Psoas muscle (tissue), 7 donors: ENCODE measurements at regions not wholly inside any gene's neighbourhood (a gene's known extent, or its start where the extent isn't known, plus 50 kb on each side); places are given as distances from the start of the nearest gene placed in this dataset.

ENCODE experiments used
- ATAC-seq, 4 donors: fragments of 200-7000 bp; cut with Tn5 transposase; one replicate each; pipeline ENCODE4 v1.9.1; 2020; ENCODE audit warnings: moderate library complexity in 3 of 4, mild to moderate bottlenecking in 2 of 4
- DNase-seq, 2 donors: peaks; one replicate each; pipeline ENCODE4 v3.0.0-alpha.2; 2020
- H3K27ac ChIP-seq: fragments of 200-600 bp; one replicate; pipeline ENCODE4 v1.8.0; 2022
- H3K27me3 ChIP-seq, 3 donors: fragments of 200-600 bp in 1 of 3; one replicate each; pipeline versions ENCODE4 v1.6.1 to v1.8.0; 2013 to 2022; ENCODE audit warnings: low read length in 2 of 3, mild to moderate bottlenecking in 2 of 3, moderate library complexity in 1 of 3; ENCODE audit not compliant: insufficient read depth in 3 of 3
- H3K36me3 ChIP-seq, 2 donors: fragments of 200-600 bp in 1 of 2; one replicate each; pipeline versions ENCODE4 v1.6.1 to v1.8.0; 2013 to 2022; ENCODE audit warnings: low read depth in 1 of 2, mild to moderate bottlenecking in 1 of 2, moderate library complexity in 1 of 2; ENCODE audit not compliant: insufficient read depth in 1 of 2
- H3K4me1 ChIP-seq: fragments of 200-600 bp; one replicate; pipeline ENCODE4 v1.8.0; 2022
- H3K4me3 ChIP-seq: fragments of 200-600 bp; one replicate; pipeline ENCODE4 v1.8.0; 2022; ENCODE audit warnings: mild to moderate bottlenecking
- H3K9me3 ChIP-seq: fragments of 200-600 bp; one replicate; pipeline ENCODE4 v1.8.0; 2022
- CTCF ChIP-seq: fragments of 200-600 bp; IDR thresholded peaks from one replicate; pipeline ENCODE4 v1.8.0; 2022; ENCODE audit warnings: antibody characterized with exemption
- WGBS, 3 donors: extraction: QIAGEN DNeasy Blood & Tissue Kit; methylation state at CpG; one replicate each; pipeline versions ENCODE4 v1.1.6 to v1.1.7; 2013; 5-methylcytosine and 5-hydroxymethylcytosine counted together
- intact Hi-C, 2 donors: fragments of 100-400 bp; cut with DNase I; formaldehyde crosslinking; loops; one replicate each; pipeline versions ENCODE4 v1.11.0 to v1.14.2; 2022
- donor health status: healthy with polysubstance abuse.
- donor health status: DM: no; HTN: no; CAD: no; lungs with moderate emphysema.
- donor health status: Bipolar disorder and iron deficiency.
- donor health status: healthy.
- donor health status: DM: yes; HTN: yes; CAD: no.
- donor health status: DM: no; HTN: no; CAD: no.
- donor health status: DM: yes; HTN: yes; CAD: no.

DNA sequence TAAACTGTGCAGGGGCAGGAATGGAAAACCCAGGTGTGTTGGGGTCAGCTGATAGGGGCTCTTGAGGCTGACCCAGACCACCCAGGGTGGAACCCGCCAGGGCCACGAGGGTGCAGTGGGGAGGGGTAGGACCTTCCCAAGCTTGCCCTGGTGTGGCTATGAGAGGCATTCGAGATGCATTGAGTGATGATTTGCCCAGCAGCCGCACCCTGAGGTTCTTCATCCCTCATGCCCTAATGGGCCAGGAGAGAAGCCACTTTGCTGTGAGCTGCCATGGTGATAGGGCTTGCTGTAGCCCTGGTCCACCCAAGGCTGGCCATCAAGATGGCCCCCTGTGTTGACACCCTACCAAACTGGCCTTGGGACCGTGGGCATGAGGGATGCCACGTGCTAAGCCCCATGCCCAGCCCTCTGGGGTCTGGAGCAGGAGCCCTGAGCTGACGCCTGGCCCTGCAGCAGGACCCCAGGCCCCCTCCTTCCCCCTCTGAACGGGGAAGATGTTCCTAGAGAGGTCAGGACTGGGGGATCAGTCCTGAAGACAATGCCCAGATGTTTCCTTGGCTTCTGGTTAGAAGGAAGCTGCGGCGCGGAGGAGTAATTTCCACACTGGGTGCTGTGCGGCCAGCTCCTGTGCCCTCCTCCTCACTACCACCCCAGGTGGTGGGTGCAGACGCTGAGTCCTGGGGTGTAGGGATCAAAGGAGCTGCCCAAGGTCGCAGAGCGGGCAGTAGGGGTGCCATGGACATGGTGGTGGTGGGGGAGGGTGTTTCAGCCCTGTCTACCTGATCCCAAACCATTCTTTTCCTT lies 122.5 kb upstream of the HDAC4 start:
- Histone ChIP-seq H3K4me3 (no peak overlapping the region), H3K27me3 (no peaks in the 10 kb centered on the region), H3K36me3 (no peaks in the 10 kb centered on the region), H3K4me1 (peaks cover 7% of the 10 kb centered on the region), H3K27ac (no peak overlapping the region), H3K9me3 (no peaks in the 10 kb centered on the region)
- 79 to 84% (median 80%) methylated on average over 15 of the region's 15 CpGs for WGBS, 3 donors
- no peak for ATAC-seq
- TF ChIP-seq CTCF: no peak
- DNase-seq: peak; percentile 10 to 41
- intact Hi-C loops: no loop called here

- no peak overlapping the region for H3K27ac ChIP-seq
- ATAC-seq (no peak), DNase-seq (peak in 1 of 2 donors; percentile 44)
- intact Hi-C loops: no loop called here
- H3K27me3 ChIP-seq: no peaks in the 10 kb centered on the region
- no peaks in the 10 kb centered on the region for H3K9me3 ChIP-seq
- no peaks in the 10 kb centered on the region for H3K36me3 ChIP-seq
- 82 to 89% (median 85%) methylated on average over 12 of the region's 12 CpGs for WGBS, 3 donors
- H3K4me1 ChIP-seq: peaks cover 7% of the 10 kb centered on the region
- no peak overlapping the region for H3K4me3 ChIP-seq
- no peak for TF ChIP-seq CTCF
Observed at GRCh38 chr2:239522740-239523119, 121.9 kb upstream of the HDAC4 start.

DNA sequence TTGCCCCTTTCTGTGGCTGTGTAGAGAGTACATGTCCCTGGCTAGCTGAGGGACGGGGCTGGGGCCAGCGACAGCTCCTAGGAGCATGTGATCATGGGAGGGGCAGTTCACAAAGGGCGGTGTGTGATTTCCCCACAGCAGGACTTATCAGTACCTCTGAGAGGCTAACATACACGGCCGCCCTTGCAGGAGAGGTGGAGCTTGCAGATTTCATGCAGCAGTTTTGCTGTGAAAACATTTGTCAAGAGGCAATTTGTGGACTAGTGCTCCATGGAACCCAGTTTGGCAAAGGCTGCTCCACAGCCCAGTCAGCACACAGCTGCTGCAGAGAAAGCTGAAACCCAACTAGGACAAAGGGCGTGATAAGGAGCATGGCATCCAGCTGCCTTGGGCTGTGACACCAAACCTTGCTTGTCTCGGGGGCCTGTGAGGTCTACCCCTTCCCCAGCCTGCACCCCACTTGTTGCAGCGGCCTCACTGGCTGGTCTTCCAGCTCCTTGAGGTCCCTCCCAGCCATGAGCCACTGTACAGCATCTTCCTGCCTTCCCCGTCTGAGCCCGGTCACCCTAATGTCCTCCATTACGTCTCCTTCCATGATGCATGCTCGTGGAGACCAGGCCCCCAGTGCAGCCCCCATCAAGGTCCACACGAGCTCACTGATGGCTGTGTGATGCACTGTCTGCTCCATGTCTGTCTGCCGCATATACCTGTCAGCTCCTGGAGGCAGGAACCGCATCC lies 121.4 kb upstream of the HDAC4 start:
- Histone ChIP-seq H3K4me1 (peaks cover 7% of the 10 kb centered on the region), H3K4me3 (no peak overlapping the region), H3K36me3 (no peaks in the 10 kb centered on the region), H3K27me3 (no peaks in the 10 kb centered on the region), H3K27ac (no peak overlapping the region), H3K9me3 (no peaks in the 10 kb centered on the region)
- ATAC-seq: peak; percentile 69 to 93 (median 85)
- 59 to 64% (median 63%) methylated on average over 15 of the region's 15 CpGs for whole genome bisulfite sequencing, 3 donors
- peak; percentile 7 to 69 for DNase-seq
- TF ChIP-seq CTCF: no peak
- intact Hi-C loops: no loop called here

DNA sequence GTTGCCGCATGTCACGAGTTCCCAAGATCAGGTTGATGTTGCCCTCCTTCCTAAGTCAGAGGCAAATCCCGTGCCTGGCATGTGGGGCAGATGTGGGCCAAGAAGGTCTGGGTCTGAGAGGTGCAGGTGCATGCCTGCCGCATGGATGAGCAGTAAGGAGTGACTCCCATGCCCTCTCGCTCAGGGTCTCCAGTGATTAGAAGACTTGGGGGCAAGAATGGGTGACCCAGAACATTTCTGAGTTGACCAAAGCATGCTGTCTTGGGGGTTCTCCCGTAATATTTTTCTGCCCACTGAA lies 120.6 kb upstream of the HDAC4 start:
- H3K27me3 ChIP-seq: no peaks in the 10 kb centered on the region
- H3K4me3 ChIP-seq: no peak overlapping the region
- peaks cover 7% of the 10 kb centered on the region for H3K4me1 ChIP-seq
- no peak overlapping the region for H3K27ac ChIP-seq
- intact Hi-C loops: no loop called here
- peak in 1 of 2 donors; percentile 2 for DNase-seq
- no peaks in the 10 kb centered on the region for H3K9me3 ChIP-seq
- TF ChIP-seq CTCF: no peak
- no peak for ATAC-seq
- 72 to 82% (median 78%) methylated on average over 6 of the region's 6 CpGs for WGBS, 3 donors
- H3K36me3 ChIP-seq: no peaks in the 10 kb centered on the region
